CD4-positive, alpha-beta T cell treated with Interferon gamma for 1 hour (primary cell): ENCODE measurements at regions not wholly inside any gene's neighbourhood (a gene's known extent, or its start where the extent isn't known, plus 50 kb on each side); places are given as distances from the start of the nearest gene placed in this dataset.

Source experiments
- DNase-seq: peaks from one replicate; pipeline ENCODE4 v3.0.0-alpha.2; 2020

GRCh38 chr2:231644426-231644825, 51.8 kb downstream of the TEX44 start:
- DNase-seq: no peak

DNA sequence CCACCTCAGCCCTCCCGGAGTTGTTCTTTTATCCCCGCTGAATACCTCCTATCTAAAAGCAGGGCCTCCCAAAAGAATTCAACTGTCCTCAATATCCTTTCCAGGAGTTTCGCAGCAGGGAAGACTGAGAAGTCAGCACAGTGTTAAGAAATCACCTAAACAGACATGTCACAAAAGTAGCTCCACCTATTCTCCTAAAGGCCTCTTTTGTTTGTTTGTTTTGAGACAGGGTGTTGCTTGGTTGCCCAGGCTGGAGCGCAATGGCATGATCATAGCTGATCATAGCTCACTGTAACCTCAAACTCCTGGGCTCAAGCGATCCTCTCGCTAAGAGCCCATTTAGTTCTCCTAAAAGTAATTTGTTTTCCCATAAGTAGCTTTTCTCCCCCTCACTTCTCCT, 53.8 kb downstream of the TEX44 start:
- DNase-seq: no peak

DNA sequence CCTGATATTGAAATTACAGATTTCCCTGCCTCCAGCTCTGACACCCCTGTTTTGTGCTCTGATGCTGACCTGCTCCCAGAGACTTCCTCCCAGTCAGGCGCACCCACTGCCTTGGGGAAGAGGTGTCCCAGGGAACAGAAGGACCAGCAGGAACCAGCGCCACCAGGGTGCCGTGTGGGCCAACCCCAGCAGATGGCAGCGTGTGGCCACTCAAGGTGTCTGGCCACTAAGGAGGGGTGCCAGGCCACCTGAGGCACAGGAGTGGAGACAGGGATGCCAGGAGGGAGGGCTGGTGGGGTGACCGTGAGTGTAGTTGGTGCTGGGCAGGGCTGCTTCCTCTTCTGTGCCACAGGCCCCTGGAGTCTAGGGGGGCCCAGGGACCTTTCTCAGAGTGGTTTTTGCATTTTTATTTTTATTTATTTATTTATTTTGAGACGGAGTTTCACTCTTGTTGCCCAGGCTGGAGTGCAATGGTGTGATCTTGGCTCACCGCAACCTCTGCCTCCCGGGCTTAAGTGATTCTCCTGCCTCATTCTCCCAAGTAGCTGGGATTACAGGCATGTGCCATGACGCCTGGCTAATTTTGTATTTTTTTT, 56.0 kb downstream of the TEX44 start:
- DNase-seq: peak; percentile 55

GRCh38 chr2:231651561-231651960, 56.8 kb upstream of the PTMA start:
- DNase-seq: peak; percentile 13

DNA sequence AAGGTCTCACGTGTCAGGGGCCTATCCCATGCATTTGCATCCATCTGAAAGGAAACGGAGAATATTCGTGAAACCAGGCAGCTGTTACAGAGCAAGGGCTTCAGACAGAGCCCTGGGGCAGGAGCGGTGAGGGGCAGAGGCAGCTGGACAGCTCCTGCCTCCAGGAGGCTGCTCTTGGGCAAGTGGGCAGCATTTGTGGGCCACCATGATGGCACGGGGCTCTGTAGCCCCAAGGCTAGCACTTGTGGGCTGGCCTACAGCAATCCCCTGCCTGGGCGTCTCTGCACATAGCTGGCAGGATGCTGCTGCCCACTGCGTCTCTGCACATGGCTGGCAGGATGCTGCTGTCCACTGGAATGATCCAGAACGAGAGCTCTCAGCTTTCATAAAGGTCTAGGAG, 52.8 kb upstream of the PTMA start:
- no peak for DNase-seq

DNA sequence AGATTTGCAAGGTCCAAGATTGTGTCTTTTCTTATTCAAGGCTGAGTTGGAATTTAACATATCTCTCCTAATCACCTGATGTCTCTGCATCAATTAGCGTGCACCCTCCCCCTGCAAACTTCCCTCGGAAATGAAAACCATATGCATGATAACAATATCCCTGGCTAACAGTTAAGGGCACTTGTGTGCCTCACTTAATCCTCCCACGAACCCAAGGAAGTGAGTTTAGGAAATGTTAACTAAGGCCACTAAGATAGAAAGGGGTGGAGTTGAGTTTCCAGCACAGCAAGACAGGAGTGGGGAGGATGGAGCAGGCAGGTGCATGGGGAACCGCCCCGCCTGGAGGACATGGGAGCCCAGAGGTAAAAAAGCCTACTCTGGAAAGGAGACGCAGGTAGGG, 52.4 kb upstream of the PTMA start:
- DNase-seq: no peak
